Muscle of leg (tissue), 3 donors: ENCODE measurements at regions not wholly inside any gene's neighbourhood (a gene's known extent, or its start where the extent isn't known, plus 50 kb on each side); places are given as distances from the start of the nearest gene placed in this dataset.

Experiments
- DNase-seq: peaks from one replicate; pipeline ENCODE4 v3.0.0; 2013
- H3K27ac ChIP-seq: one replicate; pipeline ENCODE4 v1.5.1; 2013; ENCODE audit warnings: mild to moderate bottlenecking, low read length, control low read depth
- H3K27me3 ChIP-seq: one replicate; pipeline ENCODE4 v1.6.1; 2013; ENCODE audit warnings: low read length; ENCODE audit not compliant: control insufficient read depth, insufficient read depth
- H3K36me3 ChIP-seq: one replicate; pipeline ENCODE4 v1.6.1; 2013; ENCODE audit warnings: low read length; ENCODE audit not compliant: control insufficient read depth, insufficient read depth
- H3K4me1 ChIP-seq: one replicate; pipeline ENCODE4 v1.6.1; 2013; ENCODE audit warnings: low read length; ENCODE audit not compliant: control insufficient read depth, insufficient read depth
- H3K4me3 ChIP-seq: one replicate; pipeline ENCODE4 v1.5.1; 2013; ENCODE audit warnings: low read length, control low read depth
- H3K9me3 ChIP-seq: replicated peaks from 2 replicates; pipeline ENCODE4 v1.6.1; 2013; ENCODE audit warnings: low read depth, low read length; ENCODE audit not compliant: control insufficient read depth
- WGBS: methylation state at CpG from one replicate; pipeline ENCODE4 v1.1.5; 2013; ENCODE audit warnings: missing lambda C conversion rate; ENCODE audit not compliant: insufficient coverage; 5-methylcytosine and 5-hydroxymethylcytosine counted together

GRCh38 chr10:78806681-78807221, 262.0 kb upstream of the ZMIZ1 start:
- H3K4me1 ChIP-seq: peaks cover 55% of the 10 kb centered on the region
- H3K36me3 ChIP-seq: no peaks in the 10 kb centered on the region
- no peak overlapping the region for H3K4me3 ChIP-seq
- DNase-seq: no peak
- H3K27me3 ChIP-seq: peaks cover 4% of the 10 kb centered on the region
- H3K9me3 ChIP-seq: no peaks in the 10 kb centered on the region
- peak overlapping the region; percentile 21 for H3K27ac ChIP-seq
- no CpG with 5 or more reads among the region's 2 CpGs for WGBS

GRCh38 chr10:78807504-78808203, 261.1 kb upstream of the ZMIZ1 start:
- H3K4me1 ChIP-seq: peaks cover 46% of the 10 kb centered on the region
- peak; percentile 37 for DNase-seq
- H3K4me3 ChIP-seq: no peak overlapping the region
- H3K27me3 ChIP-seq: peaks cover 4% of the 10 kb centered on the region
- H3K9me3 ChIP-seq: no peaks in the 10 kb centered on the region
- WGBS: 28% methylated on average over 11 of the region's 12 CpGs
- no peaks in the 10 kb centered on the region for H3K36me3 ChIP-seq
- no peak overlapping the region for H3K27ac ChIP-seq

- Histone ChIP-seq H3K9me3 (no peaks in the 10 kb centered on the region), H3K27me3 (peaks cover 4% of the 10 kb centered on the region), H3K27ac (no peak overlapping the region), H3K4me1 (peaks cover 40% of the 10 kb centered on the region), H3K36me3 (no peaks in the 10 kb centered on the region), H3K4me3 (no peak overlapping the region)
- no peak for DNase-seq
- 53% methylated on average over 7 of the region's 8 CpGs for WGBS
Measured at GRCh38 chr10:78808286-78808685, 260.5 kb upstream of the ZMIZ1 start.

- Histone ChIP-seq H3K4me1 (peaks cover 34% of the 10 kb centered on the region), H3K27me3 (peaks cover 4% of the 10 kb centered on the region), H3K4me3 (no peak overlapping the region), H3K27ac (no peak overlapping the region), H3K9me3 (no peaks in the 10 kb centered on the region), H3K36me3 (no peaks in the 10 kb centered on the region)
- DNase-seq: no peak
- WGBS: 95% methylated on average over 2 of the region's 3 CpGs
Measured at GRCh38 chr10:78808736-78809367, 259.9 kb upstream of the ZMIZ1 start.

GRCh38 chr10:78811174-78811573, 257.6 kb upstream of the ZMIZ1 start:
- Histone ChIP-seq H3K4me1 (peaks cover 18% of the 10 kb centered on the region), H3K4me3 (no peak overlapping the region), H3K27ac (no peak overlapping the region), H3K36me3 (no peaks in the 10 kb centered on the region), H3K27me3 (peaks cover 4% of the 10 kb centered on the region), H3K9me3 (no peaks in the 10 kb centered on the region)
- WGBS: no CpG with 5 or more reads among the region's 3 CpGs
- no peak for DNase-seq

- no peak for DNase-seq
- Histone ChIP-seq H3K9me3 (no peaks in the 10 kb centered on the region), H3K27ac (no peak overlapping the region), H3K27me3 (peaks cover 4% of the 10 kb centered on the region), H3K4me1 (peaks cover 3% of the 10 kb centered on the region), H3K36me3 (no peaks in the 10 kb centered on the region), H3K4me3 (no peak overlapping the region)
- WGBS: 55% methylated on average over 3 of the region's 4 CpGs
Measured at GRCh38 chr10:78812571-78813318, 256.0 kb upstream of the ZMIZ1 start.

- DNase-seq: no peak
- whole genome bisulfite sequencing: 100% methylated on average over 1 of the region's 1 CpG
- Histone ChIP-seq H3K27ac (no peak overlapping the region), H3K36me3 (no peaks in the 10 kb centered on the region), H3K4me1 (no peaks in the 10 kb centered on the region), H3K9me3 (no peaks in the 10 kb centered on the region), H3K27me3 (peaks cover 4% of the 10 kb centered on the region), H3K4me3 (no peak overlapping the region)
Measured at GRCh38 chr10:78813526-78813925, 255.2 kb upstream of the ZMIZ1 start.

GRCh38 chr10:78813998-78814399, 254.8 kb upstream of the ZMIZ1 start:
- no peak for DNase-seq
- WGBS: 62% methylated on average over 6 of the region's 6 CpGs
- Histone ChIP-seq H3K4me3 (no peak overlapping the region), H3K9me3 (no peaks in the 10 kb centered on the region), H3K27me3 (peaks cover 4% of the 10 kb centered on the region), H3K4me1 (no peaks in the 10 kb centered on the region), H3K36me3 (no peaks in the 10 kb centered on the region), H3K27ac (no peak overlapping the region)

GRCh38 chr10:78814407-78814806, 254.4 kb upstream of the ZMIZ1 start:
- DNase-seq: no peak

GRCh38 chr10:78815702-78816334, 252.9 kb upstream of the ZMIZ1 start:
- no peak for DNase-seq
- Histone ChIP-seq H3K9me3 (no peaks in the 10 kb centered on the region), H3K4me1 (peaks cover 4% of the 10 kb centered on the region), H3K27ac (no peak overlapping the region), H3K27me3 (peaks cover 2% of the 10 kb centered on the region), H3K36me3 (no peaks in the 10 kb centered on the region), H3K4me3 (no peak overlapping the region)
- WGBS: no CpG with 5 or more reads among the region's 2 CpGs

More at GRCh38 chr10:78814407-78814806, 254.4 kb upstream of the ZMIZ1 start:
- Histone ChIP-seq H3K4me3 (no peak overlapping the region), H3K36me3 (no peaks in the 10 kb centered on the region), H3K27me3 (peaks cover 4% of the 10 kb centered on the region), H3K9me3 (no peaks in the 10 kb centered on the region), H3K27ac (no peak overlapping the region), H3K4me1 (no peaks in the 10 kb centered on the region)
- WGBS: 100% methylated on average over 2 of the region's 3 CpGs
